Osteoblast (primary cell): ENCODE measurements at regions not wholly inside any gene's neighbourhood (a gene's known extent, or its start where the extent isn't known, plus 50 kb on each side); places are given as distances from the start of the nearest gene placed in this dataset.

Experiments
- DNase-seq: peaks from one replicate; pipeline ENCODE4 v3.0.0; 2011; ENCODE audit warnings: low spot score, mixed read lengths; ENCODE audit not compliant: insufficient read length; ENCODE audit errors: missing footprints
- H2AFZ ChIP-seq: 2 replicates; pipeline ENCODE4 v1.6.0; 2011; ENCODE audit warnings: mild to moderate bottlenecking, low read length
- H3K27ac ChIP-seq: 2 replicates; pipeline ENCODE4 v1.5.1; 2011; ENCODE audit warnings: mild to moderate bottlenecking, low read depth, low read length, moderate library complexity
- H3K27me3 ChIP-seq: 2 replicates; pipeline ENCODE4 v1.6.0; 2012; ENCODE audit warnings: mild to moderate bottlenecking, control low read depth, inconsistent platforms, low read length, moderate library complexity; ENCODE audit not compliant: insufficient read depth
- H3K36me3 ChIP-seq: 2 replicates; pipeline ENCODE4 v1.5.1; 2011; ENCODE audit warnings: mild to moderate bottlenecking, low read length, control low read depth, moderate library complexity; ENCODE audit not compliant: insufficient read depth
- H3K4me1 ChIP-seq: 2 replicates; pipeline ENCODE4 v1.5.1; 2011; ENCODE audit warnings: mild to moderate bottlenecking, low read length, control low read depth, moderate library complexity; ENCODE audit not compliant: insufficient read depth
- H3K4me2 ChIP-seq: 2 replicates; pipeline ENCODE4 v1.6.0; 2011; ENCODE audit warnings: mild to moderate bottlenecking, low read length; ENCODE audit not compliant: insufficient read depth
- H3K4me3 ChIP-seq: fragments of 200-600 bp; sonication (generic); 3 replicates; pipeline ENCODE4 v1.5.1; 2012; ENCODE audit warnings: mild to moderate bottlenecking, low read length, inconsistent platforms; ENCODE audit not compliant: insufficient read depth
- H3K79me2 ChIP-seq: 2 replicates; pipeline ENCODE4 v1.6.0; 2012; ENCODE audit warnings: mild to moderate bottlenecking, low read length, control low read depth, inconsistent platforms; ENCODE audit not compliant: insufficient read depth
- H3K9me3 ChIP-seq: 2 replicates; pipeline ENCODE4 v1.5.1; 2011; ENCODE audit warnings: low read depth, low read length, control low read depth
- H4K20me1 ChIP-seq: 2 replicates; pipeline ENCODE4 v1.6.0; 2012; ENCODE audit warnings: mild to moderate bottlenecking, low read length, control low read depth; ENCODE audit not compliant: insufficient read depth
- CTCF ChIP-seq: IDR thresholded peaks from 2 replicates; pipeline ENCODE4 v1.5.1; 2011; ENCODE audit warnings: mild to moderate bottlenecking, low read depth, low read length, moderate library complexity; ENCODE audit errors: extremely low read depth

- Histone ChIP-seq H4K20me1 (no peaks in the 10 kb centered on the region), H3K36me3 (no peaks in the 10 kb centered on the region), H3K27me3 (no peaks in the 10 kb centered on the region), H3K79me2 (no peaks in the 10 kb centered on the region), H3K9me3 (no peaks in the 10 kb centered on the region), H2AFZ (no peak overlapping the region), H3K4me3 (no peak overlapping the region), H3K4me2 (no peak overlapping the region), H3K27ac (no peak overlapping the region), H3K4me1 (no peaks in the 10 kb centered on the region)
- DNase-seq, result no peak
- no peak for TF ChIP-seq CTCF
These were observed 425.1 kb downstream of the GBA3 start for GRCh38 chr4:23117826-23118225.

GRCh38 chr4:23114538-23114937 lies 421.8 kb downstream of the GBA3 start:
- Histone ChIP-seq H3K36me3 (no peaks in the 10 kb centered on the region), H2AFZ (peak overlapping the region; percentile 35), H3K4me3 (no peak overlapping the region), H3K4me1 (no peaks in the 10 kb centered on the region), H3K79me2 (no peaks in the 10 kb centered on the region), H3K27ac (no peak overlapping the region), H4K20me1 (no peaks in the 10 kb centered on the region), H3K9me3 (no peaks in the 10 kb centered on the region), H3K4me2 (no peak overlapping the region), H3K27me3 (no peaks in the 10 kb centered on the region)
- TF ChIP-seq CTCF, result no peak
- DNase-seq, result no peak

GRCh38 chr4:23113104-23113503 lies 420.4 kb downstream of the GBA3 start:
- H3K36me3 ChIP-seq, result no peaks in the 10 kb centered on the region
- DNase-seq, result no peak
- no peak overlapping the region for H3K27ac ChIP-seq
- no peak overlapping the region for H2AFZ ChIP-seq
- no peaks in the 10 kb centered on the region for H3K27me3 ChIP-seq
- no peak overlapping the region for H3K4me3 ChIP-seq
- H3K9me3 ChIP-seq, result no peaks in the 10 kb centered on the region
- no peak for TF ChIP-seq CTCF
- no peaks in the 10 kb centered on the region for H4K20me1 ChIP-seq
- H3K4me2 ChIP-seq, result no peak overlapping the region
- no peaks in the 10 kb centered on the region for H3K4me1 ChIP-seq
- no peaks in the 10 kb centered on the region for H3K79me2 ChIP-seq

- no peaks in the 10 kb centered on the region for H3K9me3 ChIP-seq
- DNase-seq, result no peak
- H3K27me3 ChIP-seq, result no peaks in the 10 kb centered on the region
- no peak overlapping the region for H3K4me3 ChIP-seq
- no peak overlapping the region for H3K27ac ChIP-seq
- no peaks in the 10 kb centered on the region for H3K36me3 ChIP-seq
- TF ChIP-seq CTCF, result no peak
- no peaks in the 10 kb centered on the region for H3K4me1 ChIP-seq
- no peak overlapping the region for H3K4me2 ChIP-seq
- no peaks in the 10 kb centered on the region for H4K20me1 ChIP-seq
- H2AFZ ChIP-seq, result no peak overlapping the region
- no peaks in the 10 kb centered on the region for H3K79me2 ChIP-seq
These were observed 413.8 kb downstream of the GBA3 start for GRCh38 chr4:23106516-23106915.
